MCF 10A (cell line): ENCODE measurements at regions not wholly inside any gene's neighbourhood (a gene's known extent, or its start where the extent isn't known, plus 50 kb on each side); places are given as distances from the start of the nearest gene placed in this dataset.

Experiments used
- BruUV-seq: library from RNA; stranded (reverse); fragments of 400-500 nt; replicated peaks from 2 replicates; lab custom pipeline; 2021; lab: Mats Ljungman, UMichigan
- CTCF ChIA-PET: fragments of 300-600 bp; sonication (Branson Sonifier 250); formaldehyde crosslinking; extraction: SDS; loops from one replicate; lab custom pipeline; 2021; ENCODE audit warnings: antibody characterized with exemption, inconsistent platforms; lab: Yijun Ruan, JAX
- POLR2A ChIA-PET: fragments of 300-600, 350-650 bp; sonication (Branson Sonifier 250); formaldehyde crosslinking; extraction: SDS; loops from one replicate; lab custom pipeline; 2020; ENCODE audit warnings: antibody characterized with exemption, inconsistent platforms; lab: Yijun Ruan, JAX
- DNase-seq: peaks from one replicate; pipeline ENCODE4 v3.0.0-alpha.2; 2018; ENCODE audit not compliant: unreplicated experiment
- H3K27ac Mint-ChIP-seq: one replicate; pipeline ENCODE4 v1.8.0; 2022; ENCODE audit warnings: mild to moderate bottlenecking, low read depth, mixed read lengths; ENCODE audit not compliant: unreplicated experiment
- H3K27me3 Mint-ChIP-seq: one replicate; pipeline ENCODE4 v1.8.0; 2022; ENCODE audit warnings: mixed read lengths; ENCODE audit not compliant: insufficient read depth, unreplicated experiment
- H3K36me3 Mint-ChIP-seq: one replicate; pipeline ENCODE4 v1.8.0; 2022; ENCODE audit warnings: mild to moderate bottlenecking, moderate library complexity, mixed read lengths; ENCODE audit not compliant: insufficient read depth, unreplicated experiment
- H3K4me1 Mint-ChIP-seq: one replicate; pipeline ENCODE4 v1.8.0; 2022; ENCODE audit warnings: mixed read lengths; ENCODE audit not compliant: insufficient read depth, unreplicated experiment
- H3K4me3 Mint-ChIP-seq: one replicate; pipeline ENCODE4 v1.8.0; 2022; ENCODE audit warnings: mild to moderate bottlenecking, moderate library complexity, mixed read lengths; ENCODE audit not compliant: unreplicated experiment
- H3K9me3 Mint-ChIP-seq: one replicate; pipeline ENCODE4 v1.8.0; 2022; ENCODE audit warnings: mixed read lengths; ENCODE audit not compliant: unreplicated experiment
- intact Hi-C: fragments of 100-400 bp; cut with micrococcal nuclease; formaldehyde crosslinking; loops from 2 replicates; pipeline ENCODE4 v1.14.1; 2022
- TF ChIP-seq, protein P1 (sequence below): fragments of 200-600 bp; IDR thresholded peaks from one replicate; pipeline ENCODE4 v1.8.0; 2022; ENCODE audit warnings: antibody characterized with exemption, mild to moderate bottlenecking; ENCODE audit not compliant: unreplicated experiment

DNA sequence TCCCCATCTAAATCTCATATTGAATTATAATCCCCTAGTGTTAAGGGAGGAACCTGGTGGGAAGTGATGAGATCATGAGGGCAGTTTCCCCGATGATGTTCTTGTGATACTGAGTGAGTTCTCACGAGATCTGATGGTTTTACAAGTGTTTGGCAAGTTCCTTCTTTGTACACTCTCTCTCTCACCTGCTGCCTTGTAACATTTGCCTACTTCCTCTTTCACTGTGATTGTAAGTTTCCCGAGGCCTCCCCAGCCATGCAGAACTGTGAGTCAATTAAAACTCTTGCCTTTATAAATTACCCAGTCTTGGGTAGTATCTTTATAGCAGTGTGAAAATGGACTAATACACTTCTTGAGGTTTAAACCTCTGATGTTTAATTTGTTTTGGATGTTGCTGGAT, 177.5 kb downstream of the CD8B2 start:
- no TSS peak for BruUV-seq
- H3K36me3 Mint-ChIP-seq: no peaks in the 10 kb centered on the region

DNA sequence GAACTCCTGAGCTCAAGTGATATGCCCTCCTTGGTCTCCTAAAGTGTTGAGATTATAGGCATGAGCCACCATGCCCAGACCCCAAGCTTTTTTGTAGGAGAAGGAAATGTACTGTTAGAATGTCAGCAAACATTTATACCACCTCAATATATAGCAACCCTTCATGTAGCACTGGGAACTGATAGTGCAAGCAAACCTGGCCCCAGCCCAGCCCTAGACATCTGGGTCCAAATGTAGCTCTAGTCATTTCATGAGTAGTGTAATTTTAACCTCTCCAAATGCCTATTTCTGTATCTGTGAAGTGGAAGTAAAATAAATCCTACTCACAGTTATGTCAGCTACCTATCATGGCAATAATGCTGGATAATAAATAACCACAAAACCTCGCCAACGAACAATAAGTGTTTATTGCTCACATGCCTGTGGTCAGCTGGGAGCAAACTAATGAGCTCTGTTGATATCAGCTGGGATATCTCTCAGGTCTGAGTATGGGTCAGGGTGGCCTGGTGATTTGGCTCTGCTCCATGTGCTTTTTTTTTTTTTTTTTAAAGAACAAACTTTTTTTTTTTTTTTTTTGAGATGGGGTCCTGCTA, 180.4 kb downstream of the CD8B2 start:
- no peaks in the 10 kb centered on the region for H3K27me3 Mint-ChIP-seq
- POLR2A ChIA-PET: interaction anchor here (0.6 kb wide), 1 partner anchor 43 kb away, joined by 3 read pairs; no protein-coding TSS in a partner anchor
- CTCF ChIA-PET: interaction anchor here (0.6 to 1.2 kb wide), 2 partner anchors 25 to 309 kb away, joined by 3 to 4 read pairs; no protein-coding TSS in a partner anchor

More for the DNA sequence above, 177.5 kb downstream of the CD8B2 start:
- no peak overlapping the region for H3K4me3 Mint-ChIP-seq
- ChIA-PET POLR2A (no interaction called here), CTCF (no interaction called here)
- peaks cover under 1% of the 10 kb centered on the region for H3K9me3 Mint-ChIP-seq
- H3K4me1 Mint-ChIP-seq: no peaks in the 10 kb centered on the region
- H3K27ac Mint-ChIP-seq: no peak overlapping the region
- no peaks in the 10 kb centered on the region for H3K27me3 Mint-ChIP-seq
- DNase-seq: no peak
- TF ChIP-seq, protein P1, sequence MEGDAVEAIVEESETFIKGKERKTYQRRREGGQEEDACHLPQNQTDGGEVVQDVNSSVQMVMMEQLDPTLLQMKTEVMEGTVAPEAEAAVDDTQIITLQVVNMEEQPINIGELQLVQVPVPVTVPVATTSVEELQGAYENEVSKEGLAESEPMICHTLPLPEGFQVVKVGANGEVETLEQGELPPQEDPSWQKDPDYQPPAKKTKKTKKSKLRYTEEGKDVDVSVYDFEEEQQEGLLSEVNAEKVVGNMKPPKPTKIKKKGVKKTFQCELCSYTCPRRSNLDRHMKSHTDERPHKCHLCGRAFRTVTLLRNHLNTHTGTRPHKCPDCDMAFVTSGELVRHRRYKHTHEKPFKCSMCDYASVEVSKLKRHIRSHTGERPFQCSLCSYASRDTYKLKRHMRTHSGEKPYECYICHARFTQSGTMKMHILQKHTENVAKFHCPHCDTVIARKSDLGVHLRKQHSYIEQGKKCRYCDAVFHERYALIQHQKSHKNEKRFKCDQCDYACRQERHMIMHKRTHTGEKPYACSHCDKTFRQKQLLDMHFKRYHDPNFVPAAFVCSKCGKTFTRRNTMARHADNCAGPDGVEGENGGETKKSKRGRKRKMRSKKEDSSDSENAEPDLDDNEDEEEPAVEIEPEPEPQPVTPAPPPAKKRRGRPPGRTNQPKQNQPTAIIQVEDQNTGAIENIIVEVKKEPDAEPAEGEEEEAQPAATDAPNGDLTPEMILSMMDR: no peak
- intact Hi-C loops: no loop called here

DNA sequence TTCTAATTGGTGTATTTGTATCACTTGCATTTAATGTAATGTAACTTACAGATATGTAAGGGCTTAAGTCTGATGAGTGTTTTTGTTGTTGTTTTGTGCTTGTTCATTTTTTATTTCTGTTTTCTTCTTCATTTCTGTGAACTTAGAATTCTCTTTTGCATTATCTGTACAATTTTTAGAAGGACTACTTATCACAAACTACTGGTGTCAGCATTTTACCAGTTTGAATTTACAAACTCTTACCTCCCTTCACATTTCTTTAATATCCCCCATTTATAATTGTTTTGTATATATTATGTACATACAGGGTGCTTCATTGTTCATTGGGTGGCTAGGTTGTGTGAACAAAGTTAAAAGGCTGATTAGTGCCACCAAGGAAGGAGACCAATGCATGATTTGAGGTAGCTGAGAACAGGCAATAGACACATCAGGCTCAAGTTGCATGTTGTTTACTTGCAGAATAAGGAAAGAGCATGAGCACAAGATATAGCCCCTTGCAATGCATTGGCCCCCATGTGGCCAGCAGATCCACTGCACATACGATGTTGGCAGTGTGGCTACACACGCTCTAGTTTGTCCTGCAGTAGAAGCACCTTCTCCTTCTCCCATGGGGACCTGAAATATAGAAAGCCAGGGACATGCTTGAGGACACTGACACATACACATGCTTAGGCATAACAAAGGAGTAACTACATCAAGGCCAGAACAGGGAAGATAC, 198.2 kb downstream of the CD8B2 start:
- Mint-ChIP-seq H3K9me3 (peaks cover 9% of the 10 kb centered on the region), H3K4me1 (peaks cover 5% of the 10 kb centered on the region), H3K4me3 (no peak overlapping the region), H3K27me3 (no peaks in the 10 kb centered on the region), H3K36me3 (no peaks in the 10 kb centered on the region), H3K27ac (no peak overlapping the region)
- DNase-seq: no peak
- TF ChIP-seq, protein P1: no peak
- CTCF ChIA-PET: interaction anchor here (0.6 kb wide), 1 partner anchor 1556 kb away, joined by 6 read pairs; no protein-coding TSS in a partner anchor
- intact Hi-C loops: no loop called here
- POLR2A ChIA-PET: no interaction called here
- no TSS peak for BruUV-seq

More for the DNA sequence above, 180.4 kb downstream of the CD8B2 start:
- Mint-ChIP-seq H3K36me3 (no peaks in the 10 kb centered on the region), H3K4me1 (no peaks in the 10 kb centered on the region), H3K4me3 (no peak overlapping the region), H3K27ac (no peak overlapping the region), H3K9me3 (peaks cover 11% of the 10 kb centered on the region)
- BruUV-seq: no TSS peak
- TF ChIP-seq, protein P1: no peak
- DNase-seq: no peak
- intact Hi-C loops: no loop called here

DNA sequence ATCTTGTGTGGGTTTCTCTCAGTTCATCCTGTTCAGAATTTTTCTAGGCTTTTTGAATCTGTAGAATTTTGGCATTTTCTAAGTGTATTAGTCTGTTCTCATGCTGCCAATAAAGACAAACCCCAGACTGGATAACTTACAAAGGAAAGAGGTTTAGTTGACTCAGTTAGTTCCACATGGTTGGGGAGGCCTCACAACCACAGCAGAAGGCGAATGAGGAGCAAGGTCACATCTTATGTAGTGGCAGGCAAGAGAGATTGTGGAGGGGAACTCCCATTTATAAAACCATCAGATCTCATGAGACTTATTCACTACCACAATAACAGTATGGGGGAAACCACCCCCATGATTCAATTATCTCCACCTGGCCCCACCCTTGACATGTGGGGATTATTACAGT, 199.2 kb downstream of the ST6GAL2 start:
- no TSS peak for BruUV-seq
- no peak for DNase-seq
- Mint-ChIP-seq H3K9me3 (peaks cover 17% of the 10 kb centered on the region), H3K4me3 (no peak overlapping the region), H3K27me3 (no peaks in the 10 kb centered on the region), H3K4me1 (no peaks in the 10 kb centered on the region), H3K27ac (no peak overlapping the region), H3K36me3 (no peaks in the 10 kb centered on the region)
- intact Hi-C loops: no loop called here
- CTCF ChIA-PET: no interaction called here
- POLR2A ChIA-PET: no interaction called here
- TF ChIP-seq, protein P1: no peak
